Astrocyte (in vitro differentiated cells and primary cell): ENCODE measurements at regions not wholly inside any gene's neighbourhood (a gene's known extent, or its start where the extent isn't known, plus 50 kb on each side); places are given as distances from the start of the nearest gene placed in this dataset.

Experiments used
- EZH2 ChIP-seq: IDR thresholded peaks from 2 replicates; pipeline ENCODE4 v1.6.1; 2012; ENCODE audit warnings: mild to moderate bottlenecking, low read length, inconsistent platforms; ENCODE audit not compliant: insufficient read depth
- TF ChIP-seq, protein P1 (sequence below): IDR thresholded peaks from 2 replicates; pipeline ENCODE4 v1.5.1; 2011; ENCODE audit warnings: low read depth, mild to moderate bottlenecking, inconsistent platforms, low read length, moderate library complexity; ENCODE audit not compliant: insufficient read depth

DNA sequence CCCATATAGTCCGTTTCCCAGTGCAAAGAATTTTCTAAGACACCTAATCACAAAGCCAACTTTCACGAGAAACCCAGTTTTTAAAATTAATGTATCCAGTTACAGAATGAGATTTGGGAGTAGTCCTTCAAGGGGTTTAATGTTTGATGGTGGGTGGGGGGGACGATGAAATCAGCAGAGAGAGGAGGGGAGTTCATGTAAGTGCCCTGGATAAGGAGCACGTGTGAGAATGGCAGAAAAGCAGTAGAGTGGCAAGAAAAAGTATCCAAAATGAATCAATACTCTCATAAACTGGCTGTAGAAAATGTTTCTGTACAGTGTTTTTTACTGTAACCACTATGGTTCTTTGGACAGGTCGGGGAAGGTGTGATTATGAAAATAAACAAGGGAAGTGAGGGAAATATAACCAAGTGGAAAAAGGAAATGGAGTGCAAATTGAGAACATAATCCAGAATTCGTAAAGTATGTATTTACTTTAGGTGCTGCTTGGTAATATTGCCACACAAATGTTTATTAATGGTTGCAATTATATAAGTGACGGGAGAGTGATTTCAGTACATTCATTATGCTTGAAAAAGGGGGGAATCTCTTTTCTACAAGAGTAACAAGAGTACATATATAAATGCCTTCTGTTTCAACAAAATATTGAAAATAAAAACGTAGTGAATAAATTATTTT lies 118.7 kb upstream of the RRP15 start:
- TF ChIP-seq, protein P1, sequence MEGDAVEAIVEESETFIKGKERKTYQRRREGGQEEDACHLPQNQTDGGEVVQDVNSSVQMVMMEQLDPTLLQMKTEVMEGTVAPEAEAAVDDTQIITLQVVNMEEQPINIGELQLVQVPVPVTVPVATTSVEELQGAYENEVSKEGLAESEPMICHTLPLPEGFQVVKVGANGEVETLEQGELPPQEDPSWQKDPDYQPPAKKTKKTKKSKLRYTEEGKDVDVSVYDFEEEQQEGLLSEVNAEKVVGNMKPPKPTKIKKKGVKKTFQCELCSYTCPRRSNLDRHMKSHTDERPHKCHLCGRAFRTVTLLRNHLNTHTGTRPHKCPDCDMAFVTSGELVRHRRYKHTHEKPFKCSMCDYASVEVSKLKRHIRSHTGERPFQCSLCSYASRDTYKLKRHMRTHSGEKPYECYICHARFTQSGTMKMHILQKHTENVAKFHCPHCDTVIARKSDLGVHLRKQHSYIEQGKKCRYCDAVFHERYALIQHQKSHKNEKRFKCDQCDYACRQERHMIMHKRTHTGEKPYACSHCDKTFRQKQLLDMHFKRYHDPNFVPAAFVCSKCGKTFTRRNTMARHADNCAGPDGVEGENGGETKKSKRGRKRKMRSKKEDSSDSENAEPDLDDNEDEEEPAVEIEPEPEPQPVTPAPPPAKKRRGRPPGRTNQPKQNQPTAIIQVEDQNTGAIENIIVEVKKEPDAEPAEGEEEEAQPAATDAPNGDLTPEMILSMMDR = no peak
- no peak for TF ChIP-seq EZH2
